ENCODE measurements at regions not wholly inside any gene's neighbourhood (a gene's known extent, or its start where the extent isn't known, plus 50 kb on each side); places are given as distances from the start of the nearest gene placed in this dataset.
A peak's percentile ranks its signal among the peaks of the same experiment; 100 is the strongest.
"Not testable (repeated sequence)": the region's sequence is repeated elsewhere in the genome, so short reads cannot be mapped to it uniquely, and the experiment has no call there.

GRCh38 chr4:3611778-3612177 lies 79.6 kb upstream of the LRPAP1 start:
- no peak for DNase-seq

GRCh38 chr4:3610851-3611250 lies 78.6 kb upstream of the LRPAP1 start:
- DNase-seq, result not testable (repeated sequence)

GRCh38 chr4:3609905-3610304 lies 77.7 kb upstream of the LRPAP1 start:
- DNase-seq, result not testable (repeated sequence)

GRCh38 chr4:3607690-3608552 lies 75.7 kb upstream of the LRPAP1 start:
- DNase-seq, result peak; percentile 18

GRCh38 chr4:3606850-3607249 lies 74.6 kb upstream of the LRPAP1 start:
- not testable (repeated sequence) for DNase-seq

- not testable (repeated sequence) for DNase-seq
These were observed 74.0 kb upstream of the LRPAP1 start for GRCh38 chr4:3606271-3606670.

GRCh38 chr4:3605491-3605890 lies 73.3 kb upstream of the LRPAP1 start:
- DNase-seq, result no peak

- DNase-seq, result not testable (repeated sequence)
These were observed 70.8 kb upstream of the LRPAP1 start for GRCh38 chr4:3602886-3603645.

- DNase-seq, result no peak
These were observed 69.8 kb upstream of the LRPAP1 start for GRCh38 chr4:3601992-3602391.

- not testable (repeated sequence) for DNase-seq
These were observed 69.0 kb upstream of the LRPAP1 start for GRCh38 chr4:3601108-3601690.

- no peak for DNase-seq
These were observed 67.7 kb upstream of the LRPAP1 start for GRCh38 chr4:3599951-3600350.

- DNase-seq, result no peak
These were observed 66.5 kb upstream of the LRPAP1 start for GRCh38 chr4:3598695-3599227.

- not testable (repeated sequence) for DNase-seq
These were observed 65.8 kb upstream of the LRPAP1 start for GRCh38 chr4:3597896-3598505.

GRCh38 chr4:3596957-3597733 lies 64.9 kb upstream of the LRPAP1 start:
- DNase-seq, result not testable (repeated sequence)

- DNase-seq, result not testable (repeated sequence)
These were observed 63.5 kb upstream of the LRPAP1 start for GRCh38 chr4:3595627-3596291.

- DNase-seq, result not testable (repeated sequence)
These were observed 62.5 kb upstream of the LRPAP1 start for GRCh38 chr4:3594751-3595150.

GRCh38 chr4:3589946-3590924 lies 58.0 kb upstream of the LRPAP1 start:
- not testable (repeated sequence) for DNase-seq

- not testable (repeated sequence) for DNase-seq
These were observed 57.2 kb upstream of the LRPAP1 start for GRCh38 chr4:3589379-3589778.

- DNase-seq, result not testable (repeated sequence)
These were observed 56.4 kb upstream of the LRPAP1 start for GRCh38 chr4:3588517-3589194.

All from NCI-H146 (cell line).